Hematopoietic multipotent progenitor cell treated with erythropoietin and hydrocortisone succinate and interleukin-3 and kit ligand, for 6 days (in vitro differentiated cells): ENCODE measurements at regions not wholly inside any gene's neighbourhood (a gene's known extent, or its start where the extent isn't known, plus 50 kb on each side); places are given as distances from the start of the nearest gene placed in this dataset.
A peak's percentile ranks its signal among the peaks of the same experiment; 100 is the strongest.

Source experiments
- DNase-seq: peaks from one replicate; pipeline ENCODE4 v3.0.0-alpha.2; 2015

DNA sequence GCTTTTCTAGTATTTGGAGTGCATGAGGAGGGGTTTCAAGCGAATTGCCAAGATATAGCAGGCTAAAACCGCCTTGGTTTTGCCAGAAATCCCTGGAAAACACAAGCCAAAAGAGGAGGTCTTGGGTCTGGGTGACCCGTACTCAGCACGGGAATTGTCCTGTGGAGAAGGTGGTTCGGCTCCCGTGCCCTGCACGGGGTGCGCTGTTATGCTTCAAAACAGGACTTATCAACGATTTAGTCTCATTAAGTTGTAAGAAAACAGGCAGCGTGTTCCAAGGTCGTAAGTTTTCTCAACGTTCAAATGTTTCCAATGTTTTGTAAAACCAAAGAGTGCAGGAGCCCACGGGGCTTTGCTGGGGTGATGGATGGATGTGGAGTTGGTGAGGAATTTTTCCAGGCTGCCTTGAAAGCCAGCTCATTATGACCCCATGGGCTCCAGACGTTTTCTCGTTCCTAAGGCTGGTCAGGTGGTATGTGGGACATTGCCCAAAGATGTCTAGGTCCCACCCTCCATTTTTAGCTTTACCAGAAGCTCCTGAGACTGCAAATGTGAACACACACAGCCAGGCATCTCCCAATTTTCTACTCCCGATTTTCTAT, 75.4 kb upstream of the CLDN14 start:
- DNase-seq = no peak

GRCh38 chr21:36557316-36557715, 77.4 kb upstream of the CLDN14 start:
- no peak for DNase-seq

- no peak for DNase-seq
Measured at GRCh38 chr21:36560933-36561575, 81.1 kb upstream of the CLDN14 start.

GRCh38 chr21:36563341-36563926, 83.5 kb upstream of the CLDN14 start:
- DNase-seq = no peak

GRCh38 chr21:36564647-36565046, 84.7 kb upstream of the CLDN14 start:
- no peak for DNase-seq

- DNase-seq = no peak
Measured at GRCh38 chr21:36565540-36565939, 85.6 kb upstream of the CLDN14 start.

DNA sequence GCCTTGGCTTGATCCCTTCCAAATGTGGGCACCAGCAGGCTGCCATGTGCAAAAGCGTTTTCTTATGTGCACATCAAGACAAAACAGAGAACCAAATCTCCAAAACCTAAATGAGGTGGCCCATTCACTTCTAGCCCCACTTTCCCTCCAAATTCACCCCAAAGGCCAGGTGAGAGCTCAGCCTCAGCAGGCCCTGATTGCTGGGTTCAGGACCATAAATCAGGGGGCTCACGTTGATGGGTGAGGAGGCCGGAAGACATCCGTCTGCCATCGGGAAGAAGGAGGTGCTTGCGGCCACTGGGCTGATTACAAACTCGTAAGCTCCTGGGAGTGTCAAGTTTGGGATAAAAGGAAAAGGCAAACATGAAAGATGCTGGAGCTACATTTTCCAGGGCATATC, 86.7 kb upstream of the CLDN14 start:
- DNase-seq = no peak

DNA sequence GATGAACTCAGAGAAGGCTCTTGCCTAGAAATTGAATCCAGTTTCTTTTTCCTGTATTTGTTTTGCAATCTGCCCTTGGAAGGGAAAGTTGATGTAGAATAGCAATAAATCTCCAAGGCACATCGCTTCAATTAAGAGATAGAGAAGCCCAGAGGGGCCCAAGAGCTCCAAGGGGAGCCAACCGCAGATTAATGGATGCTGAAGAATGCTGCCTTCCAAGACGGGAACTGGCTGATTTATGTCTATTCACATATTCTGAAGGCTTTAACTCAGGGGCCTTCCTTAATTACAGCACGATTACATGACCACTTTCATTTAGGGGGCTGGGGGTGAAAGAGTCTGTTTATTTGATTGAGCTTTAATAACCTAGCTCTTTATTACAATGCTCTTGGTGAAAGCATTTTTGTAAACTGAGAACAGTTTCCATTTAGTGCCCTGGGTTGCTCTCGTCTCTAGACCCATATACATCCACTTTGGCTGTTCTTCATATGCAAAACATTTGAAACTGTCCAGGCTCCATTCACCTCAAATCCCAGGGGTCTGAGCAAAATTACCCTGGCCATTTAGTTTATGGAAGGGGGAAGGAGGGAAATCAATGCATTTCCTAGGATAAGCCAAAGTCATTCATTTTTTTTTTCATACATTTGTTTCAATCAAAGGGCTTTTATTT, 87.4 kb upstream of the CLDN14 start:
- no peak for DNase-seq

DNA sequence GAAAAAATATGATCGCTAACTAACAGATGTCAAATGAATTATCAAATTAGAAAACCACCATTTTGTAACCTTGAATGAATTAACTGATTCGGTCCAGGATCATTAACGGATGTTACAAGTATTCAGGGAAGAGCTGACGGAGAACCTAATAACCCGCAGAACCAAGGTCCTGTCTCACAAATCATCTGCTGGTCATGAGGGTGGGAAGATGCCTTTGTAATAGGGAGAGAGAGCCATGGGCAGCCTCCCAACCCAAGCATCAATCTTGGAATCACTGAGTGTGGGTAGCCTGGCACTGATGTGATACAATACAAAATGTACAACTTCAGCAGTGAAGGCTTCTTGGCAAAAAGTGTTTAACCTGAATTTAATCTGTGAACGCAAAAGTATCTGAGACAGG, 89.6 kb upstream of the CLDN14 start:
- DNase-seq = no peak

GRCh38 chr21:36571556-36571955, 91.6 kb upstream of the CLDN14 start:
- no peak for DNase-seq

GRCh38 chr21:36572039-36572438, 92.1 kb upstream of the CLDN14 start:
- DNase-seq = no peak

DNA sequence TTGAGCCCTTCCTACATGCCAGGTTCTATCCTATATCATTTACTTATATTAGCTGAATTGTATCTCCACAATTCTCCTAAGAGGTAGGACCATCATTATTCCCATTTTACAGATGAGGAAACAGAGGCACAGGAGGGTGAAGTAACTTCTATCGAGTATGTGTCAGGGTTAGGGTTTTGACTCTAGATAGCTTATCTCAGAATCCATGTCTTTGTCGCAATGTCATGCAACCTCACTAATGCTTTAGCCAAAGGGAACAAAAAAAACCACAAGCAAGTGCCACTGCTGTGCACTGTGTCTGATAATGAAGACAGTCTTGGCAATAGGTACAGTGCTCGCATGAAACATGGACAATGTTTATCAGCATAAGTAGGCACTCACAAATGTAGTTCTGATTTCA, 95.4 kb upstream of the CLDN14 start:
- peak; percentile 93 for DNase-seq

DNA sequence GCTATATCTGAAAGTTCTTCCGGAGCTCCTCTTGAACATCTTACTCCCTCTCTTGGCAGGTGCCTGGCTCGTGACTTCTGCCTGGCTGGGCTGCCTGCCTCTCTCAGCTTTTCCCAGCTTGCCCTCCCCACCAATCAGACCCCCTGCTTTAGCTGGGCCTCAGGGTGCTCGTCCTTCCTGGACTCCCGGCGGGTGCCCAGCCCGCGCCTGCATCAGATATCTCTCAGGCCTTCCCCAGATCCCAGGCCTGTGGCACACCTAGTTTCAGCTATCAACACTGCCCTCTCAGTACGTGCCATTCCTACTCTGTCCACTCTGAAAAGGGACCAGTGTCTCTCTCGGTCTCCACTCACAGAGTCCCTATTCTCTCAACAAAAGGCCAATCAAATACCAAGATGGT, 96.5 kb upstream of the CLDN14 start:
- DNase-seq = no peak

GRCh38 chr21:36579898-36580297, 100.0 kb upstream of the CLDN14 start:
- no peak for DNase-seq

- DNase-seq = no peak
Measured at GRCh38 chr21:36582271-36582670, 102.3 kb upstream of the CLDN14 start.

DNA sequence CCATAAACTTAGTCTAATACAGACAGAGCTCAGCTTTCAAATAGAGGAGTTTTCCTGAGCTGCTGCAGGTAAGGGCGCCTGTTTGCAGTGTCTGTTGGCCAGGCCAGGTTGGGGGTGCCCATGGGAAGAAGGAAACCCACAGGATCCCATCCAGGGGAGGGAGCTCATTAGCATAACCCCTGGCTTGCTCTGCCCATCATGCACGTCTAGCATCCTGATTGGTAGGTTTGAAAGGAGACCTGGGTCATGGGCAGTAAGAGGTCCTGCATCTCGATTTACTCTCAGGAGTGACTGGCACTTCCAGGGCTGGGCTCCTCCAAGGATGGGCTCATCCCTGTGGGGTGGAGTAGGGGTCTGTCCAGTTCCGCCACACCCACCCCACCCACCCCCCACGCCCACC, 103.7 kb upstream of the CLDN14 start:
- no peak for DNase-seq

GRCh38 chr21:36584980-36585940, 105.3 kb upstream of the CLDN14 start:
- peak; percentile 29 for DNase-seq

GRCh38 chr21:36587388-36587787, 107.5 kb upstream of the CLDN14 start:
- no peak for DNase-seq

GRCh38 chr21:36589352-36589971, 109.5 kb upstream of the SIM2 start:
- peak; percentile 76 for DNase-seq

- DNase-seq = no peak
Measured at GRCh38 chr21:36591326-36591970, 107.5 kb upstream of the SIM2 start.

- DNase-seq = no peak
Measured at GRCh38 chr21:36596174-36596573, 102.7 kb upstream of the SIM2 start.

DNA sequence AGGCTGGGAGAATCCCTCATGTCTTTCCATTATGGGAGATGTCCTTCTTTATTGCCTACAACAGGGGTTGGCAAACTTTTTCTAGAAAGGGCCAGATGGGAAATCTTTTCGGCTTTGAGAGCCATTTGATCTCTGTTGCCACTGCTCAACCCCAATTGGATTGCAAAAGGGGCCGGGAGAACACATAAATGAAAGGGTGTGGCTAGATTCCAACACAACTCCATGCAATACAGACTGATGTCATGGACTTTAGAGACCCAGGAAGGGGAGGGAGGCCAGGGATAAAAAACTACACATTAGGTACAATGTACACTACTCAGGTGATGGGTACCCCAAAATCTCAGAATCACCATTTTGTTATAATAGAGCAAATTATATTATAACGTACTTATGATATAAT, 97.6 kb upstream of the SIM2 start:
- DNase-seq = no peak
